ENCODE measurements at regions not wholly inside any gene's neighbourhood (a gene's known extent, or its start where the extent isn't known, plus 50 kb on each side); places are given as distances from the start of the nearest gene placed in this dataset.
"Not testable (repeated sequence)": the region's sequence is repeated elsewhere in the genome, so short reads cannot be mapped to it uniquely, and the experiment has no call there.

GRCh38 chr3:7982126-7982525, 519.5 kb upstream of the LMCD1 start:
- H3K27ac Mint-ChIP-seq, result no peak overlapping the region
- no peaks in the 10 kb centered on the region for H3K4me1 Mint-ChIP-seq
- no peaks in the 10 kb centered on the region for H3K36me3 Mint-ChIP-seq (ENCODE audit: low read depth)
- H3K9me3 Mint-ChIP-seq, result no peaks in the 10 kb centered on the region
- no peak for DNase-seq
- no peaks in the 10 kb centered on the region for H3K27me3 Mint-ChIP-seq
- H3K4me3 Mint-ChIP-seq, result no peak overlapping the region
- intact Hi-C loops (cut with micrococcal nuclease), result no loop called here

DNA sequence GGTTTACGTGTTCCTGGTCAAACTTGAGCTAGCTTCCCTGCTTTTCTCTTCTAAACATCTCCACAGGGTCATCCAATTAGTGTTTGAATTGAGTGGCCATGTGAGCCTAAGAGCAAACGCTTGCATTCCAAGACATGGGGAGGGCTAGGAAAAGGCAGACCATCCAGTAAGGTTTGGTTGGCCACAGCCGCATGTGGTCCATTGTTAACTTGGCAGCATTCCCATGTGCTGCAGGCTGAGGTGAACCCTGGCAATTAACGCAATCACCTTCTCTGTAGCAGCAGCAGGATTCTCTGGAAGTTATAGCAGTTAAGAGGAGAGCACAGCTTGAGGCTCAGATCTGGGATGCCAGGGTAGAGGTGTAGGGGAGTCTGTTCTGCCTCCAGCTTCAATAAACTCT, 502.2 kb upstream of the LMCD1 start:
- H3K9me3 Mint-ChIP-seq, result no peaks in the 10 kb centered on the region

GRCh38 chr3:8001307-8001706, 500.3 kb upstream of the LMCD1 start:
- H3K4me1 Mint-ChIP-seq, result no peaks in the 10 kb centered on the region
- H3K27me3 Mint-ChIP-seq, result no peaks in the 10 kb centered on the region
- no peak overlapping the region for H3K27ac Mint-ChIP-seq
- no peaks in the 10 kb centered on the region for H3K36me3 Mint-ChIP-seq (ENCODE audit: low read depth)
- peak; percentile 16 for DNase-seq
- H3K9me3 Mint-ChIP-seq, result no peaks in the 10 kb centered on the region
- H3K4me3 Mint-ChIP-seq, result no peak overlapping the region
- intact Hi-C loops (cut with micrococcal nuclease), result no loop called here

More for the DNA sequence above, 502.2 kb upstream of the LMCD1 start:
- H3K4me3 Mint-ChIP-seq, result no peak overlapping the region
- no peaks in the 10 kb centered on the region for H3K27me3 Mint-ChIP-seq
- no peak for DNase-seq
- intact Hi-C loops (cut with micrococcal nuclease), result no loop called here
- H3K4me1 Mint-ChIP-seq, result no peaks in the 10 kb centered on the region
- H3K27ac Mint-ChIP-seq, result no peak overlapping the region
- H3K36me3 Mint-ChIP-seq (ENCODE audit: low read depth), result no peaks in the 10 kb centered on the region

DNA sequence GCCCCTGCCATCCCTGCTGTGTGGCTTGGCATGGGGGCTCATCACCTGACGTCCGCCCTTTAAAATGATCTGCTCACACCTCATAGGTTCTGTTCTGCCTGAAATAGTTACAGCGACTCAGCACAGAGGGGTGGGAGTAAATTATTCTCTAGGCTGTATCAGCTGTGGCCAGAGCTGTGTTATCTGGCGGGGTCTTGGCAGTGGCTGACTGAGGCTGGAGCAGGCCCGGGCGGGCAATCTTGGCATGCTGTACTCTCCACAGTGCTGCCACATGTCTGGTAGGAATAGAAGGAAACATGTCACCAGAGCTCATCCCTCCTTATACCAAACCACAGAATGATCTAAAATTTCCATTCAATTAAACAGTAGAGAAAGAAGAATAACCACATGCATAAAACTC, 499.9 kb upstream of the LMCD1 start:
- Mint-ChIP-seq H3K9me3 (no peaks in the 10 kb centered on the region), H3K36me3 (ENCODE audit: low read depth) (no peaks in the 10 kb centered on the region), H3K27ac (no peak overlapping the region), H3K4me1 (no peaks in the 10 kb centered on the region), H3K4me3 (no peak overlapping the region), H3K27me3 (no peaks in the 10 kb centered on the region)
- intact Hi-C loops (cut with micrococcal nuclease), result no loop called here
- DNase-seq, result peak; percentile 41

GRCh38 chr3:8011902-8012301, 489.7 kb upstream of the LMCD1 start:
- no peaks in the 10 kb centered on the region for H3K36me3 Mint-ChIP-seq (ENCODE audit: low read depth)
- no peak for DNase-seq
- intact Hi-C loops (cut with micrococcal nuclease), result no loop called here
- no peak overlapping the region for H3K27ac Mint-ChIP-seq
- no peak overlapping the region for H3K4me3 Mint-ChIP-seq
- H3K4me1 Mint-ChIP-seq, result no peaks in the 10 kb centered on the region
- peaks cover 5% of the 10 kb centered on the region for H3K9me3 Mint-ChIP-seq
- H3K27me3 Mint-ChIP-seq, result no peaks in the 10 kb centered on the region

- no peak for DNase-seq
- Mint-ChIP-seq H3K9me3 (no peaks in the 10 kb centered on the region), H3K36me3 (ENCODE audit: low read depth) (no peaks in the 10 kb centered on the region), H3K4me3 (no peak overlapping the region), H3K4me1 (no peaks in the 10 kb centered on the region), H3K27me3 (no peaks in the 10 kb centered on the region), H3K27ac (no peak overlapping the region)
- intact Hi-C loops (cut with micrococcal nuclease), result no loop called here
These were observed 481.4 kb upstream of the LMCD1 start for GRCh38 chr3:8020047-8020841.

DNA sequence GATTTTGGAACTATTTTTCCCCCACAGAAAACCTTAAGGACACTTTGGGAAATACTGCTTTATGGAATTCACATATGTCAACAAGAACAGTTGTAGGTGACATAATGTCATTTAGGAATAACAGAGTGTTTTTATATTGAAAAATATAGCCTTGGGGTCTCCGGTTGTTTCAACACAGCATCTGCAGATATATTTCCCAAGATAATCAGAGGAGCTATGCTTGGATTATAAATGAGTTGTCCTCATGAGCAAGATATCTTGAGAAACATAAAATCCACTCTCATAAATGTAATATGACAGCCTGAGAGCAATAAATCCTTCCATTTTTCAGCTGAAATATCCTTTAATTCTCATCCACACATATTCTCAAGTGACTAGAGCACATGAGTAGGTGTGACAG, 473.7 kb upstream of the LMCD1 start:
- no peak for DNase-seq
- Mint-ChIP-seq H3K36me3 (ENCODE audit: low read depth) (no peaks in the 10 kb centered on the region), H3K4me3 (no peak overlapping the region), H3K27ac (no peak overlapping the region), H3K27me3 (no peaks in the 10 kb centered on the region), H3K4me1 (no peaks in the 10 kb centered on the region), H3K9me3 (no peaks in the 10 kb centered on the region)
- intact Hi-C loops (cut with micrococcal nuclease), result no loop called here

- no peaks in the 10 kb centered on the region for H3K36me3 Mint-ChIP-seq (ENCODE audit: low read depth)
- no peaks in the 10 kb centered on the region for H3K9me3 Mint-ChIP-seq
- H3K27me3 Mint-ChIP-seq, result no peaks in the 10 kb centered on the region
- no peaks in the 10 kb centered on the region for H3K4me1 Mint-ChIP-seq
- intact Hi-C loops (cut with micrococcal nuclease), result no loop called here
- no peak overlapping the region for H3K27ac Mint-ChIP-seq
- DNase-seq, result no peak
- H3K4me3 Mint-ChIP-seq, result no peak overlapping the region
These were observed 451.3 kb upstream of the LMCD1 start for GRCh38 chr3:8050283-8050682.

GRCh38 chr3:8052659-8053058, 449.0 kb upstream of the LMCD1 start:
- H3K27ac Mint-ChIP-seq, result no peak overlapping the region
- H3K27me3 Mint-ChIP-seq, result no peaks in the 10 kb centered on the region
- H3K4me1 Mint-ChIP-seq, result no peaks in the 10 kb centered on the region
- no peak overlapping the region for H3K4me3 Mint-ChIP-seq
- H3K36me3 Mint-ChIP-seq (ENCODE audit: low read depth), result no peaks in the 10 kb centered on the region
- no peaks in the 10 kb centered on the region for H3K9me3 Mint-ChIP-seq
- intact Hi-C loops (cut with micrococcal nuclease), result no loop called here
- no peak for DNase-seq

GRCh38 chr3:8068135-8068534, 433.5 kb upstream of the LMCD1 start:
- H3K4me3 Mint-ChIP-seq; DNase-seq; H3K36me3 Mint-ChIP-seq (ENCODE audit: low read depth); H3K27ac Mint-ChIP-seq; H3K27me3 Mint-ChIP-seq; H3K4me1 Mint-ChIP-seq; H3K9me3 Mint-ChIP-seq; intact Hi-C loops (cut with micrococcal nuclease): not testable (repeated sequence)

GRCh38 chr3:8069471-8069870, 432.2 kb upstream of the LMCD1 start:
- Mint-ChIP-seq H3K4me3 (no peak overlapping the region), H3K9me3 (no peaks in the 10 kb centered on the region), H3K27ac (no peak overlapping the region), H3K36me3 (ENCODE audit: low read depth) (no peaks in the 10 kb centered on the region), H3K4me1 (no peaks in the 10 kb centered on the region), H3K27me3 (no peaks in the 10 kb centered on the region)
- DNase-seq, result no peak
- intact Hi-C loops (cut with micrococcal nuclease), result no loop called here

- Mint-ChIP-seq H3K27me3 (no peaks in the 10 kb centered on the region), H3K4me3 (no peak overlapping the region), H3K36me3 (ENCODE audit: low read depth) (no peaks in the 10 kb centered on the region), H3K9me3 (no peaks in the 10 kb centered on the region), H3K27ac (no peak overlapping the region), H3K4me1 (no peaks in the 10 kb centered on the region)
- DNase-seq, result no peak
- intact Hi-C loops (cut with micrococcal nuclease), result no loop called here
These were observed 431.6 kb upstream of the LMCD1 start for GRCh38 chr3:8070011-8070410.

DNA sequence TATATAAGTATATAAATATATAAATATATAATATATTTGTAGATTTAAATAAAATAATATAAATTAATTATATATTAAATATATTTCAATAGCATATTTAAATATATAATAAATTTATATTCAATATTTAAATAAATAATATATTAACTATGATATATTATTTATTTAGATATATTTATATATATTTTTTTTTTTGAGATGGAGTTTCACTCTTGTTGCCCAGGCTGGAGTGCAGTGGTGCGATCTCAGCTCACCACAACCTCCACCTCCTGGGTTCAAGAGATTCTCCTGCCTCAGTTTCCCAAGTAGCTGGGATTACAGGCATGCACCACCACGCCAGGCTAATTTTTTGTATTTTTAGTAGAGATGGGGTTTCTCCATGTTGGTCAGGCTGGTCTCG, 426.9 kb upstream of the LMCD1 start:
- H3K27ac Mint-ChIP-seq; H3K27me3 Mint-ChIP-seq; H3K36me3 Mint-ChIP-seq (ENCODE audit: low read depth); H3K9me3 Mint-ChIP-seq; H3K4me1 Mint-ChIP-seq; DNase-seq; H3K4me3 Mint-ChIP-seq; intact Hi-C loops (cut with micrococcal nuclease): not testable (repeated sequence)

DNA sequence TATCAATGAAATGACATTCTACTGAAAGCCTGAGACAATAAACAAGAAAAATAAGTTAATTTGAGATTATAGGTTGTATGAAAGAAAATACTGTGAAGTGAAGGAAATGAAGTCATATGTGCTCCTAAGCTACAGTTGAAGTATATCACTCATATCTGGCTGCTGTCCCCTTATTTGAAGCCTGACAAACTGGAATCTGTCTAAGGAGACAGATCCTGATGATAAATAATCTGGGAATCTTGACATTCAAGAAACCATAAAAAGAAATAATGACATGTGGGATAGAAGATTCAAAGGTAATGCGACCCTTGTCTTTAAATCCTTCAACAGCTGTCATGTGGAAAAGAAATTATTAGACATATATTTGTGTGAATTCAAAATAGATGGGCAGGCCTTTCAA, 424.5 kb upstream of the LMCD1 start:
- no peak overlapping the region for H3K4me3 Mint-ChIP-seq

DNA sequence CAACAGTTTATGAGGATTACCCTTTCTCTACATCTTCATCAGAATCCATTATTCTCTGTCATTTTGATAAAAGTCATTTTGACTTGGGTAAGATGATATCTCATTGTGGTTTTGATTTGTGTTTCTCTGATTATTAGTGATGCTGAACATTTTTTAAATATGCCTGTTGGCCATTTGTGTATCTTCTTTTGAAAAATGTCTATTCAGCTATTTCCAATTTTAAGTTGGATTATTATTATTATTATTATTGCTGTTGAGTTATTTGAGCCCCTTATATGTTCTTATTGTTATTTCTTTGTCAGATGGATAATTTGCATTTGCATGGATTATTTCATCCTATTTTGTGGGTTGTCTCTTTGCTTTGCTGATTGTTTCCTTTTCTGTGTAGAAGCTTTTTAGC, 421.2 kb upstream of the LMCD1 start:
- Mint-ChIP-seq H3K36me3 (ENCODE audit: low read depth) (no peaks in the 10 kb centered on the region), H3K4me3 (no peak overlapping the region), H3K4me1 (no peaks in the 10 kb centered on the region), H3K27me3 (no peaks in the 10 kb centered on the region), H3K27ac (no peak overlapping the region), H3K9me3 (no peaks in the 10 kb centered on the region)
- no peak for DNase-seq
- intact Hi-C loops (cut with micrococcal nuclease), result no loop called here

More for the DNA sequence above, 424.5 kb upstream of the LMCD1 start:
- intact Hi-C loops (cut with micrococcal nuclease), result no loop called here
- Mint-ChIP-seq H3K4me1 (no peaks in the 10 kb centered on the region), H3K27me3 (no peaks in the 10 kb centered on the region), H3K36me3 (ENCODE audit: low read depth) (no peaks in the 10 kb centered on the region), H3K27ac (no peak overlapping the region), H3K9me3 (no peaks in the 10 kb centered on the region)
- DNase-seq, result no peak
